GM19438 (cell line): ENCODE measurements at regions not wholly inside any gene's neighbourhood (a gene's known extent, or its start where the extent isn't known, plus 50 kb on each side); places are given as distances from the start of the nearest gene placed in this dataset.

Experiments used
- ATAC-seq: cut with Tn5 transposase; IDR thresholded peaks from one replicate; pipeline ENCODE4 v1.9.1; 2021; ENCODE audit warnings: low read depth; ENCODE audit not compliant: unreplicated experiment

DNA sequence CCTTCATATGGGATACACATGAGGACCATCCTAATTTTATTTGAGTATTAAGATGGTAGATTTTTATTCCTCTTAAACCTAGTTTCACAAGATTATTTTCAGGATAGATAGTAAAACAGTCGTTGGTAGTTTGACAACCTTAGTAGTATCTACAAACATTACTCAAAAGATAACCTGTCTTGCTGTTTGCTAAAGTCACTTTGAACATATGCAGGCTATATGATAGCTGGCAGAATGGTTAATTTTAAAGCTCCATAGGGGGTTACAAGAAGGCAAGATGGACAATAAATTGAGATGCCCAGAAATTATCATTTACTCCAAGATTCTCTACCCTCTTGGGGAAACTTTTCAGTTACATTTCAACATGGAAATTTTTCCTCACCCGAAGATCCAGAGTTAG is 525.7 kb downstream of the SOX5 start:
- no peak for ATAC-seq

DNA sequence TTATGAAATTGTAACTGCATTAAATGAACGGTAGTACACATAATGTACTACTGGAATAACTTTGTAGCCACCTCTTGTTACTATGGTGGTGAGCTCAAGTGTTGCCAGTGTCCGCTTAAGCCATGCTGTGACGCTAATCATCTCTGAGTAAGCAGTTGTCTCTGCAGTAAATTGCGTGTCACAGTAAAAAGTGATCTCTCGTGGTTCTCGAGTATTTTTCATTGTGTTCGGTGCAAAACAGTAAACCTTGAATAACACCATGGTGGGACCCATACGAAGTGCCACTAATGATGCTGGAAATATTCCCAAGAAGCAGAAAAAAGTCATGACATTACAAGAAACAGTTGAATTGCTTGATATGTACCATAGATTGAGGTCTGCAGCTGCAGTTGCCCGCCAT is 524.8 kb downstream of the SOX5 start:
- ATAC-seq: no peak

DNA sequence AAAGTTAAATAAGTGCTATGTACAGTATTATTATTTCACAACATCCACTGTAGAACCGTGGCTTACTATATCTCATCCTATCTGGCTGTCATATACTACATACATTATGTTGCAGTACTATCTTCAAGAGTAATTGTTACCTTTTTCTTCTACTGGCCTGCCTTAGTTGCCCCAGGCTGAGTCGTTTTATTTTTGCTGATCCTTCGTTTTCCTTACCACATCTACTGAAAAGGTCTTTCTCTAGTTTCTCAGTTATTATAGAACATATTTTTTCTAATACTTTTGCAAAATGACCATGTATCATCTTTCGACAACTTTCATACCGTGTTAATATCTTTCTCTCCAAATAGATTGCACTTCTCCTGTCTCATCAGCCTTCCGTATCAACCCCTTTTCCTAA is 523.1 kb downstream of the SOX5 start:
- ATAC-seq: no peak

DNA sequence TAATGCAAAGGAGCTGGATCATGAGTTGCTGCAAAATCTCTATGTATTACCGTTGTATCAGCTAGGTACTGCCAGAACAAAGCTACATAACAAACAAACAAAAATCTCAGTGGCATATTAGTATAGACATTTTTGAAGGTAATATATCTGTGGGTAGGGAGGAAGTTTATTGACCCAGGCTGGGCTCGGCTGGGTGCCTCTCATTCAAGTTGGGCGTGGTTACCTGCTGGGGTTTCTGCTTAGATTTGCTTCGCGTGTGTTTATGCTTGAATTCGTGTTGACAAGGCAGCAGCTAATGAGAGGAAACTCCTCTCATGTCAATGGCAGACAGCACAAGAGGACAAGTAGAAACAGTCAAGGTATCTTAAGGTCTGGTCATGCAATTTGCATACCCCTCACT is 520.7 kb downstream of the SOX5 start:
- ATAC-seq: no peak

DNA sequence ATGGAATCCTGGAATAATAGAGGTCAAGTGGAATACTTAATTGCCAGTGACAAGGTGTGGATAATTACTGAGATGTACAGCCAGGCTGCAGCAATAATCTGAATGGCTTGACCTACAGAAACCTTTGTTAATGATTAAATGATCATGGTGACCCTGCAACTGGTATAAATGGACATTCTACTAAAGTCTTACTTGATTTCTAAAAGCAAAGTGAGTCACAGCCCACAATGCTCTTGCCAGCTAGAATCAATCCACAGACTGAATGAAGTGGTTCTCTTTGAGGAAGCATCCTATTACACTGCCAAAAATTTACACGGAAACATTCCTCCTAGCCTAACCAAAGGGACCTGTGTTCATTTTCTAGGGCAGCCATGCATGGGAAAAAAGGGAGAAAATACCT is 518.5 kb downstream of the SOX5 start:
- no peak for ATAC-seq

DNA sequence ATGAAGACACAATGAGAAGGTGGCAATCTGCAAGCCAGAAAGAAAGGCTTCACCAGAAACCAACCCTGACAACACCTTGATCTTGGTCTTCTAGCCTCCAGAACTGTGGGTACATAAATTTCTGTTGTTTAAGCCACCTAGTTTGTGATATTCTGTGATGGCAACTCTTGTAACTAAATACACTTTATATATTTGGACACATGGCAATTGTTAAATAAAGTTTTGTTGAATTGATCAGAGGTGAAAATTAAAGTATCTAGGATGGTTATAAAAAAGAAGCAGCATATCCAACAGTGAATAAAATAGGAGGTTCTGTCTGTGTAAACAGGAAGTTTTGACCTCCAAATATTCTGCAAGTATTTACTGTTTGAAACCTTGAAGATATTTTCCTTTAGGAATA is 516.3 kb downstream of the SOX5 start:
- no peak for ATAC-seq

DNA sequence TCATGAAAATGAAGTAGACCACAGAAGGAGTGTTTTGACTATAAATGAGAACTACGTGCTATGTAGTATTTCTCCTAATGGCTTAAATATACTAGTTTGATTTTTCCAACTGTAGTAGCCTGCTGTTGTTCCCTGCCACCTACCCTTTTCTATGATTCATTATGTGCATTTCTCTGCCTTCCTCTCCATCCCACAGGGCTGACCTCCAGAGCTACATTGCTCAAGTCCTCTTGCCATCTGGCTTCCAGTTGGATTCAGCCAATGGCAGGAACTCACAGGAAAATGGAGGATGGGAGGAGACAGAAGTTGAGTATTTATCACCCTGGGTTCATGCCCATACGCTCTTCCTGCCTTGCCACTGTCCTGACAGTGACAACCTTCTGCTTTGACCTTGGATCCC is 515.3 kb downstream of the SOX5 start:
- no peak for ATAC-seq

DNA sequence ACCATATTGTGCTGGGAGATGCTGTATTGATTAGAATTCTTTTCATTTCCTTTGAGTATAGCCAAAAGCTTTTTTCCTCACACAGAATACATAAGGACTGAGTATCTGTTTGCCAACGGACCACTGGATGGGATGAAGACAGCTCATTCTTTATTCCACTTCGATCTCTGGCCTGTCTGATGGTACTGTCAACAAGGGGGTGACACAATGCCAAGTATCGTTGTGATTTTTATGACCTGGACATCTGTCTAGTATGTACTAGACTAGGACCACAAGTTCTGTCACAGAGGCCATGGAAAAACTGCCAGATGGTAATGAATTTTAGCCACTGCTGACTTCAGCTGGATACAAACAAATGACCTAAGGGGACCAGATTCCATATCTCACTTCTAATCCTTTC is 502.7 kb downstream of the SOX5 start:
- no peak for ATAC-seq

DNA sequence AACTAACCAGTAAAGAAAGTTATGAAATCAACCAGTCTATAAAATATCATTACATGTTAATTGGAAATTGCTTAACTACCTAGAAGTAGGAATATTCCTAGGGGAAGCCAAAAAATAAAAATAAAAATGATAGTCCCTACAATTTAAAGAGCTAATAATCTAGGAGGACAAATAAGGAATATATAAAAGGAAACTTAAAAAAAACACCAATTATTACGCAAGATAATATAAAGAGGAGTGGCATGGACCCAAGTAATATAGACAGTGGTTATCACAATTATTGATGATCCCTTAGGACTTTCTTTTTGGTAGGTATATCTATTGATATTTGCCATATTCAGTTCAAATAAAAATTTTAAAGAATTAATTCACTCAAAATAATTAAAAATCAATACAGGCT is 498.7 kb downstream of the SOX5 start:
- ATAC-seq: no peak

DNA sequence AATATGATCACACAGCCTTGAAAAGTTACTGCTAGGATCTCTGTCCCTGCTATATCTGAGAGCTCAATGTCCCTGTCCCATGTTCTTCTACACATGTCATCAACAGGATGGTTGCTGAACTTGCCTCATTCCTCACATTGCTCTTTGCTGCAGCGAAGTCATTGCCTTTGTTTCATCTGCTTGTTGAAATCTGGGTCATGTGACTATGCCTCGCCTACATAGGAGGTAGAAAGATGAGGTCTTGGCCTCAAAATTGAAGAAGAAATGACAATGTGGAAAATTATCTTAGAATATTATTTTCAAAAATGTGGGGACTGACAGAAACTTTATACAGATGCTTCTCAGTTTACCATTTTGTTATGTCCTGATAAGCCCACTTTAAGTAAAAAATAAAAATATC is 494.2 kb downstream of the SOX5 start:
- ATAC-seq: no peak

DNA sequence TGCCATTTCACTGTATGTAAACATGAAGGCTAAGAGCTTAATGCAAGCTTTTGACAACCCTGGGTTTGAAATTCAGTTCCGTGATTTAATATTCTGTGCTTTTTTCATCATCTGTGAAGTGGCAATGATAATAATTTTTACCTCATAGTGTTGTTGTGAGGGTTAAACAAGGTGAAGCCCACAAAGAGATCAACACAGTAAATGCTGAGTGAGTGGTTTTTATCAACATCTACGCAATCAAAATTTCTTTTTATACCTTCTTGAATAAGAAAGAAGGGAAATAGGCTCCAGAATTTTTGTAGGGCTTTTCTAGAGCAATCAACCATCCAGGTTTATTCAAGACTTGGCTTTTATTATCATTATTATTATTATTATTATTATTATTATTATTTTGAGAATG is 490.8 kb downstream of the SOX5 start:
- no peak for ATAC-seq

DNA sequence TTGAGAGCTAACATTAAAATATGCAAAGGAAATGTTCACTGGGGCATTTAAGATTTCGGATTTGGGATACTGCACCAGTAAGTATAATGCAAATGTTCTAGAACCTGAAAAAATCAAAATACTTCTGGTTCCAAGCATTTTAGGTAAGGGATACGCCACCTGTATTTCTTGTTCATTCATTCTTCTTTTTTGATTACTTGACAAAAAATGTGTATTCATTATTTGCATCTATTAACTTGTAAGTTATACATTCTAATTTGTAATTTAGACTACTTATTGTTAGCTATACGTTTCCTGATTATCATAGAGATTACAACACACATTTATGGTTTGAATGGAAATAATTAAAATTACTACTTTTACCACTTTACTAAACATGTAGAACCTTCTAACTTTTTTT is 486.9 kb downstream of the SOX5 start:
- no peak for ATAC-seq

DNA sequence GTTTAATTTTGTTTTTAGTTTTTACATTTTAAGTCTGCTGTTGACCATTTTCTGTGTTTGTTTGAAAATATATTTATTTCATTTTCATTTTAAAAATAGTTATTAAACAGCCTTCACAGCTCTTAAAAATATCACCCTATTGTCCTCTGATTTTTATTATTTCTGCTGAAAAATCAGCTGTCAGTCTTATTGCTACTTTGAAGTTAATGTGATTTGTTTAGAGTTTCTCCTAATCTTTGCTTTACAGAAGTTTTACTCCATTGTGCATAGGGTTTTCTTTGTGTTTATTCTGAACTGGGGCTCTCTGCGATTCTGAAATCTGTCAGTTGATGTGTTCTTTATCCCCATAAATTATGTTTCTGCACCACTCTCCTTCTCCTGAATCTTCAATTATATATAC is 486.3 kb downstream of the SOX5 start:
- no peak for ATAC-seq

DNA sequence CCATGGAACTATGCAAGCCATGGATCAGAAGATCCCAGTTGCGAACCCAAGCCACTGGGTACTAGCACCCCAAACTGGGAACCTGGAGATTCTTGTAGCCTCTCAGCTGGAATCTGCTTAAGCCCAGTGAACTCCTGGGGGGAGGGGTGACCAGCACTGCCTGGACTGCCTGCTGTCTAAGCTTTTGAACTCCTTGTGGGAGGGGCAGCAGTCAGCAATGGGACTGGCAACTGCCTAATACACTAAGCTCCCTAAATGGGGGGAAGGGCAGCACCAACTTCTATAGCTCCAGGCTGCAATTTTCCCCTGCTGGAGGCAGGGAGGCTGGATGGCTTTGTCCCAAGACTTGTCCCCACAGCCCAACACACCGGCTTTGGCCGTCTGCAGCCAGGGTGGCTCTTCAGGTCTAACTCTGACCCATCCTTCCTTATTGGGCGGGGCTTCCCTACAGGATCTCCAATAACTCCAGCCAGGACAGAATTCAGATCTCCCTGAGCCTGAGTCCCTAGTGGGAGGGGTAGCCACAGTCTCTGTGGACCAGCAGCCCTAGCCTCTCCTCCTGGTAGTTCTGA is 485.1 kb downstream of the SOX5 start:
- ATAC-seq: no peak

DNA sequence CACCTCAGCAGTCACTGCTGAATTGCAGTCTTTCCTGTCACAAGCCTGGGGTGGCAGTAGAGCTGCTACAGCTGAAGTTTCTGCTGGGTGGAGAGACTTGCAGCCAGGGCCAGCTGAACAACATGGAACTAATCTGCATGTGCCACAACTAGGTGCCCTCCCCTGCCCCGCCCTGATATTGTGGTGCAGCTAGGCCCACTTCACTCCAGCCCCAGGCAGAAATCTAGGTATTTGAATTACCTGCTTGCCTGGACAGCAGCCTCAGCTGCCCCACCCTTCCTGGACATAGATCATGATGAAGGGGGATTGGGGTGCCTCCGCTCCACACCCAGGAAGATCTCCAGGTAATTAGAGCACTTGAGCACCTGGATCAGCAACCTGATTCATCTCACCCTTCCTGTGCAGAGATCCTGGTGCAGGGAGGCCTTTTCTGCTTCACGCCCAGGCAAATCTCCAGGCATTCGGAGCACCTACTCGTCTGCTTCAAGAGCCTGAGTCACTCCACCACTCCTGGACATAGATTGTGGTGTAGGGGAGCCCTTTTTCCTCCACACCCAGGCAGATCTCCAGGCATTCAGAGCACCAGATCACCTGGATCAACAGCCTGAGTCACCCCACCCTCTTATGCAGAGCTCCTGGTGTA is 477.0 kb downstream of the SOX5 start:
- ATAC-seq: no peak

DNA sequence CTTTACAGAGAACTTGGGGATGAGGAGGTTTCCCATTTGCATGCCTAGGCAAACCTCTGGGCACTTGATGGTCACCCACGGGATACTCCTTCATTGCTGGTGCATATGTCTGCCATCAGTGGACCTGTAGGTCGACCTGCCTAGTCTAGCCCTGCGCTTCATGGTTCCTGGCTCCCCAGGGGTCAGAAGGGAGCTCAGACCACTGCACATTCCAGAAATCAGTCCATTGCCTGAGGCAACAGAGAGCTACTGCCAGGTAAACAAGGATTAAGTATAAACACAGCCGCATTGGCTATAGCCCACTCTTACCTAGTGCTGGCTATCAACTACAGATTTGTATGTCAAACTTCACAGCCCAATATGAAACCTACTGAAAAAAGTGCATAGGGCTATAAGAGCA is 476.4 kb downstream of the SOX5 start:
- ATAC-seq: no peak

DNA sequence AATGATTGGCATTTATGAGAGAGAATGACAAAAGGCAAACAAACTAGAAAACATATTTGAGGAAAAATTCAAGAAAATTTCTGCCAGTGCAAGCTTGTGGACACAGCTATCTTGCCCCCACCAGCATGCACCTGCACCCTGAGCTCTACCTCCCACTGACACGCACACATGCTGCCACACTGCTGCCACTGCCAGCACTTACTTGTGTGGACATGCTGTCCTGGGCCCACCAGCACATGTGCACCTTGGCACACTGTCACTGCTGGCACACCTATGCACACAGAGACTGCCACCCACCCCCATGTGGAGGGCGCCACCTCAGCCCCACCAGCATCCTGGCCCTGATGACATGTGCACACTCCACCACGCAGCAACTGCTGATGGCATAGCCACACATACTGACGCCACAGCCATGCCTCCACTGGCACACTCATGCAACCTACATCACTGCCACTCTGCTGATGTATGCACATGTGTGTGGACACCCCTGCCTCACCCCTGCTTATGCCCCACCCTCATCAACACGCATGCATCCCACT is 475.0 kb downstream of the SOX5 start:
- ATAC-seq: no peak
